Breast epithelium (tissue), 4 donors: ENCODE measurements at regions not wholly inside any gene's neighbourhood (a gene's known extent, or its start where the extent isn't known, plus 50 kb on each side); places are given as distances from the start of the nearest gene placed in this dataset.
A peak's percentile ranks its signal among the peaks of the same experiment; 100 is the strongest.

ENCODE experiments used
- DNase-seq, 2 donors: peaks; one replicate each; pipeline ENCODE4 v3.0.0-alpha.2; 2019; ENCODE audit warnings: low spot score in 2 of 2
- H3K27ac ChIP-seq, 2 donors: fragments of 200-600 bp; sonication (generic) in 1 of 2; one replicate each; pipeline ENCODE4 v1.5.1; 2016 to 2019; ENCODE audit warnings: mild to moderate bottlenecking in 1 of 2
- H3K27me3 ChIP-seq, 2 donors: fragments of 200-600 bp; sonication (generic) in 1 of 2; one replicate each; pipeline versions ENCODE4 v1.5.1 to v1.6.0; 2017 to 2019; ENCODE audit warnings: control low read depth in 1 of 2, mild to moderate bottlenecking in 1 of 2
- H3K36me3 ChIP-seq: fragments of 200-600 bp; one replicate; pipeline ENCODE4 v1.5.1; 2019
- H3K4me1 ChIP-seq, 2 donors: fragments of 200-600 bp; sonication (generic); one replicate each; pipeline ENCODE4 v1.5.1; 2016 to 2019; ENCODE audit warnings: control low read depth in 1 of 2
- H3K4me3 ChIP-seq, 3 donors: fragments of 200-600 bp; sonication (generic); 1 replicate in 2 of 3; 2 replicates in 1 of 3; pipeline ENCODE4 v1.5.1; 2016 to 2019; ENCODE audit warnings: mild to moderate bottlenecking in 3 of 3, moderate library complexity in 2 of 3
- H3K9me3 ChIP-seq, 2 donors: fragments of 200-600 bp; sonication (generic) in 1 of 2; one replicate each; pipeline ENCODE4 v1.5.1; 2016 to 2019; ENCODE audit warnings: control low read depth in 1 of 2
- POLR2A ChIP-seq: fragments of 450-650 bp; IDR thresholded peaks from one replicate; pipeline ENCODE4 v1.6.1; 2016; ENCODE audit warnings: antibody characterized with exemption, mild to moderate bottlenecking, moderate library complexity
- POLR2AphosphoS5 ChIP-seq, 3 donors: sonication (generic); formaldehyde crosslinking; IDR thresholded peaks; one replicate each; pipeline ENCODE4 v1.6.1; 2017; ENCODE audit warnings: antibody characterized with exemption in 3 of 3
- intact Hi-C: fragments of 100-400 bp; cut with DNase I; formaldehyde crosslinking; loops from one replicate; pipeline ENCODE4 v1.15.1; 2023; ENCODE audit warnings: low total_unique reads
- TF ChIP-seq, protein P1 (sequence below), 3 donors: fragments of 450-650 bp; IDR thresholded peaks; one replicate each; pipeline ENCODE4 v1.5.1; 2016 to 2017; ENCODE audit warnings: antibody characterized with exemption in 3 of 3, mild to moderate bottlenecking in 3 of 3, moderate library complexity in 3 of 3

DNA sequence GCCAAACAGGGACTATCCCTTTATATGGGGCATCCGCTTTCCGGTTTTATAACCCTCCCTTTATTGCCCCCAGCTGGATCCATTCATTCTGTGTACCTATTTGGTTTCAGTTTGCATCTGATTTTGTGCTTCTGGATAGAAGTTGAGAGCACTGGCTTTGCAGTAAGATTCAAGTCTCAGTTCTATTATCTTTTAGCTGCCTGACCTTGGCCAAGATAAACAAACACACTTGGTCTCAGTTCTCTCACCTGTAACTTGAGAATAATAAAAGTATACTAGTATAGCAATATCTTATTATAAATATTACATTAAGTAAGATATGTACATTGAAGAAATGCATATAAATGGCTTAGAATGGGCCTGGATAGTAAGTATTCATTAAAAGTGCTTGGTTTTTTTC is 182.4 kb upstream of the TSHZ2 start:
- Histone ChIP-seq H3K9me3 (no peaks in the 10 kb centered on the region), H3K27ac (no peak overlapping the region), H3K4me3 (no peak overlapping the region), H3K36me3 (no peaks in the 10 kb centered on the region), H3K4me1 (no peaks in the 10 kb centered on the region), H3K27me3 (no peaks in the 10 kb centered on the region)
- TF ChIP-seq, protein P1, sequence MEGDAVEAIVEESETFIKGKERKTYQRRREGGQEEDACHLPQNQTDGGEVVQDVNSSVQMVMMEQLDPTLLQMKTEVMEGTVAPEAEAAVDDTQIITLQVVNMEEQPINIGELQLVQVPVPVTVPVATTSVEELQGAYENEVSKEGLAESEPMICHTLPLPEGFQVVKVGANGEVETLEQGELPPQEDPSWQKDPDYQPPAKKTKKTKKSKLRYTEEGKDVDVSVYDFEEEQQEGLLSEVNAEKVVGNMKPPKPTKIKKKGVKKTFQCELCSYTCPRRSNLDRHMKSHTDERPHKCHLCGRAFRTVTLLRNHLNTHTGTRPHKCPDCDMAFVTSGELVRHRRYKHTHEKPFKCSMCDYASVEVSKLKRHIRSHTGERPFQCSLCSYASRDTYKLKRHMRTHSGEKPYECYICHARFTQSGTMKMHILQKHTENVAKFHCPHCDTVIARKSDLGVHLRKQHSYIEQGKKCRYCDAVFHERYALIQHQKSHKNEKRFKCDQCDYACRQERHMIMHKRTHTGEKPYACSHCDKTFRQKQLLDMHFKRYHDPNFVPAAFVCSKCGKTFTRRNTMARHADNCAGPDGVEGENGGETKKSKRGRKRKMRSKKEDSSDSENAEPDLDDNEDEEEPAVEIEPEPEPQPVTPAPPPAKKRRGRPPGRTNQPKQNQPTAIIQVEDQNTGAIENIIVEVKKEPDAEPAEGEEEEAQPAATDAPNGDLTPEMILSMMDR (IDR thresholded peaks at IDR 0.05) = no peak
- no peak for TF ChIP-seq POLR2A
- TF ChIP-seq POLR2AphosphoS5 (IDR thresholded peaks at IDR 0.05) = no peak
- intact Hi-C loops = no loop called here
- DNase-seq = no peak

DNA sequence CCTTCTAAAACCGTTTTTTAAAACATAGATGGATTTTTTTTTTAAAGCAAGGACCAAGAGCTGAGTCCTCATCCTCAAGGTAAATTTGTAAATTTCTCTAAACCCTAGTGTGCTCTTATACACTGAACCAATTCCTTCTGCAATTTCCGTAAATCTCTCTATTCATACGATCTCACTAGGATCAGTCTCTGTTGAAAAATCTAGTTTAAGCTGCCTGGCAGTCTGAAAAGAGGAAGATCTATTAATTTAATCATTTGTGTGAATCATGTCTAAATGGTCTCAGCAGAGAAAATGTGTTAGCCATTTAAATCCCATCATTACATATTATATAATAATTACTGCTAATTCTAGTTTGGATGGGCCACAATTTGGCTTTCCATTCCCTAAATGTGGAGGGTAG is 184.2 kb upstream of the TSHZ2 start:
- no peak for DNase-seq
- Histone ChIP-seq H3K4me1 (no peaks in the 10 kb centered on the region), H3K27me3 (no peaks in the 10 kb centered on the region), H3K9me3 (no peaks in the 10 kb centered on the region), H3K36me3 (no peaks in the 10 kb centered on the region), H3K4me3 (no peak overlapping the region), H3K27ac (no peak overlapping the region)
- intact Hi-C loops = no loop called here
- TF ChIP-seq POLR2A = no peak

DNA sequence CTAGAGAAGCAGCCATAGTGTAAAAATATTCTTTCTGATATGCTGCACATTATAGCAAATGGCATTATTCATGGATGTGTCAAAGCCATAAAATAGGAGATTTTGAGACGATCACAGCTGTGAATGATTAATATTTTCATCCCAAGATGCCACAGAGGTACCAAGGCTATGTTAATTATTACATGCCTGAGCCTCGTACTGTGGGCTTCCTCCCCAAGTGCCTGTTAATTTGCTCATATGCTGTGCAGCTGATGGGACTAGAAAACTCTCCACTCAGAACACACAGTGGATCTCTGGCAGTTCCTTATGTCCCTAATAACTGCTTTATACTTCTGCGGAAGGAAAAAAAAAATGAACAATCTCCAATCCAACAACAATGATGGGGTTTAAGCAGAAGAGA is 184.9 kb upstream of the TSHZ2 start:
- Histone ChIP-seq H3K4me1 (no peaks in the 10 kb centered on the region), H3K36me3 (no peaks in the 10 kb centered on the region), H3K27me3 (no peaks in the 10 kb centered on the region), H3K4me3 (no peak overlapping the region), H3K9me3 (no peaks in the 10 kb centered on the region), H3K27ac (no peak overlapping the region)
- no peak for DNase-seq
- intact Hi-C loops = no loop called here
- TF ChIP-seq POLR2A (no peak), POLR2AphosphoS5 (IDR thresholded peaks at IDR 0.05) (no peak)
- TF ChIP-seq, protein P1 (IDR thresholded peaks at IDR 0.05) = no peak

DNA sequence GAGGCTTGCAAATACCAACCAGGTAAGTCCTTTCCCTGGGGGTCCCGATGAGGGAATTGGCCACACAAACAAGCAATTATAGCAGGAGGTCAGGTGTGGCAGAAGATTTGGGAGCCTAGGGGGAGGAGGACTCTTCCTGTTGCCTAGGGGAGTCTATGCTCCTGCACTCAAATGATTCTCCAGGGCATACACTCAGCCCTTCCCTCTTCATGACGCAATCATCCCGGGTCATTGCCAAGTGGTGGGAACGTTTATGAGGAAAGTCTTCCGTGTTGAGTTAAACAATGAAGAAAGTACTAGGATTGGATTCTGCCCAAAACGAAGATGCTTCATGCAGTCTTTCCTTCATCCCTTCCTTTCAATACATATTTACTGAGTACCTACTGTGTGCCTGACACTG is 186.5 kb upstream of the TSHZ2 start:
- TF ChIP-seq POLR2AphosphoS5 (IDR thresholded peaks at IDR 0.05) (no peak), POLR2A (no peak)
- TF ChIP-seq, protein P1 (IDR thresholded peaks at IDR 0.05) = no peak
- Histone ChIP-seq H3K27ac (no peak overlapping the region), H3K9me3 (no peaks in the 10 kb centered on the region), H3K36me3 (no peaks in the 10 kb centered on the region), H3K4me3 (no peak overlapping the region), H3K4me1 (no peaks in the 10 kb centered on the region), H3K27me3 (no peaks in the 10 kb centered on the region)
- peak in 1 of 2 donors; percentile 47 for DNase-seq
- intact Hi-C loops = no loop called here

- no peaks in the 10 kb centered on the region for H3K27me3 ChIP-seq
- intact Hi-C loops = no loop called here
- no peaks in the 10 kb centered on the region for H3K9me3 ChIP-seq
- TF ChIP-seq POLR2AphosphoS5 (IDR thresholded peaks at IDR 0.05) (no peak), POLR2A (no peak)
- TF ChIP-seq, protein P1 (IDR thresholded peaks at IDR 0.05) = no peak
- H3K4me3 ChIP-seq = no peak overlapping the region
- H3K36me3 ChIP-seq = no peaks in the 10 kb centered on the region
- DNase-seq = no peak
- H3K4me1 ChIP-seq = no peaks in the 10 kb centered on the region
- no peak overlapping the region for H3K27ac ChIP-seq
These were observed 188.4 kb upstream of the TSHZ2 start for GRCh38 chr20:52783769-52784168.

DNA sequence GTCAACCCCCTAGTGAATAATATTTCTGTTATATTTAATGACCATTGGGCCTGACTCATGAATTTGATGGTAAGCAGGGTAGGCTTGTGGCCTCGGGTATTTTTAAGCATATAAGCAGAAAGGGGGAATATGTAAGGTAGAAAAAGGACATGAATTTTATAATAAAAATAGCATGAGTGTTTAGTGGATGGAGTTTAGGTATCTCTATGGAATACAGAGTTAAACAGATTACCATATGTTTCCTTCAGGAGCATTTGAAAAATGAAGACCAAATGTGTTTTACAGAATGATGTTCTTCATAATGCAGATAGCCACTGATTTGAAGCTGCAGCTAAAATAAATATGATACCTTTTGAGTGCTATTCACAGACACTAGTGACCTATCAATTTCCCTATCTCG is 191.7 kb upstream of the TSHZ2 start:
- H3K9me3 ChIP-seq = no peaks in the 10 kb centered on the region
- no peaks in the 10 kb centered on the region for H3K27me3 ChIP-seq
- no peak overlapping the region for H3K4me3 ChIP-seq
- no peak for TF ChIP-seq POLR2A
- no peak for TF ChIP-seq POLR2AphosphoS5 (IDR thresholded peaks at IDR 0.05)
- no peak overlapping the region for H3K27ac ChIP-seq
- no peak for DNase-seq
- H3K4me1 ChIP-seq = no peaks in the 10 kb centered on the region
- no peaks in the 10 kb centered on the region for H3K36me3 ChIP-seq
- intact Hi-C loops = no loop called here
